Activated naive CD8-positive, alpha-beta T cell (primary cell): ENCODE measurements at regions not wholly inside any gene's neighbourhood (a gene's known extent, or its start where the extent isn't known, plus 50 kb on each side); places are given as distances from the start of the nearest gene placed in this dataset.

Source experiments
- H3K27ac Mint-ChIP-seq: one replicate; pipeline ENCODE4 v1.8.0; 2021; ENCODE audit warnings: mixed read lengths
- H3K27me3 Mint-ChIP-seq: one replicate; pipeline ENCODE4 v1.8.0; 2021; ENCODE audit warnings: mixed read lengths
- H3K36me3 Mint-ChIP-seq: one replicate; pipeline ENCODE4 v1.8.0; 2021; ENCODE audit warnings: mixed read lengths
- H3K4me1 Mint-ChIP-seq: one replicate; pipeline ENCODE4 v1.8.0; 2021; ENCODE audit warnings: low read depth, mixed read lengths
- H3K4me3 Mint-ChIP-seq: one replicate; pipeline ENCODE4 v1.8.0; 2021; ENCODE audit warnings: mild to moderate bottlenecking, mixed read lengths
- H3K9me3 Mint-ChIP-seq: one replicate; pipeline ENCODE4 v1.8.0; 2021; ENCODE audit warnings: low read depth, mixed read lengths

DNA sequence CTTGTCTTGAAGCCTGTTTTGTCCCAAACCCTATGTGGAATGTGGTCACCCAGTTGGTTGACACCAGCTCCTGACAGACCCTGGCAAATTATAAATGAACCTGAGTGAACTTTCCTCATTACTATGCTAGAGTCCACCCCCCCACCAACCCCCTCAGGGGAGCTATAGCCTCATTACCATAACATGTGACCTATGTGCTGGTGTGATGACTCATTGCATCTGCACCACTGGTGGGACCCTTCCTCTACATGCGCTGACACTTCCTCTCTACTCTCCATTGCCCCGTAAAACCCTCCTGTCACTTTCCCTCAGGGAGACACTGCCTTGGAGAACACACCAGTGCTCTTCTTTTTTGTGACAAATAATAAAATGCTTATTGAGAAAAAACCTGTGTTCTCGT, 105.0 kb upstream of the SESN3 start:
- Mint-ChIP-seq H3K36me3 (no peaks in the 10 kb centered on the region), H3K9me3 (no peaks in the 10 kb centered on the region), H3K4me1 (peaks cover 10% of the 10 kb centered on the region), H3K4me3 (no peak overlapping the region), H3K27ac (no peak overlapping the region), H3K27me3 (no peaks in the 10 kb centered on the region)

DNA sequence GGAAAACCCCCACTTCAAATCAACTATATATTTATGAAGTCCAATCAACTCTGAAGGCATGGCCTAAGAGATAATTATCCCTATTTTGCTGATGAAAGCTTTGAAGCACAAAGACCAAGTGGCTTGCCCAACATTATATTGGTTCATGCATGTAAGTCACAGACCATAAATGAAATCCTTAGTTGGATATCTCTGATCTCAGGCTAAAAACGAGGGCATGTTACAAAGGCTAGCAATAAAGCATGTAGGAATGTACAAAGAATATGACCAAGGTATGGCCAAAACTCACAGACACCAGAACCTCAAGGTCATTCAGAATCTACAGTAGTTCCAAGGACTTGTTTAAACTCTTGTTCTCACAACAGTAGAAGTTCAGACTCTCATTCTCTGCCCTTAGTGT, 100.2 kb upstream of the SESN3 start:
- Mint-ChIP-seq H3K36me3 (no peaks in the 10 kb centered on the region), H3K27ac (no peak overlapping the region), H3K4me3 (no peak overlapping the region), H3K4me1 (peaks cover 15% of the 10 kb centered on the region), H3K27me3 (no peaks in the 10 kb centered on the region), H3K9me3 (no peaks in the 10 kb centered on the region)

DNA sequence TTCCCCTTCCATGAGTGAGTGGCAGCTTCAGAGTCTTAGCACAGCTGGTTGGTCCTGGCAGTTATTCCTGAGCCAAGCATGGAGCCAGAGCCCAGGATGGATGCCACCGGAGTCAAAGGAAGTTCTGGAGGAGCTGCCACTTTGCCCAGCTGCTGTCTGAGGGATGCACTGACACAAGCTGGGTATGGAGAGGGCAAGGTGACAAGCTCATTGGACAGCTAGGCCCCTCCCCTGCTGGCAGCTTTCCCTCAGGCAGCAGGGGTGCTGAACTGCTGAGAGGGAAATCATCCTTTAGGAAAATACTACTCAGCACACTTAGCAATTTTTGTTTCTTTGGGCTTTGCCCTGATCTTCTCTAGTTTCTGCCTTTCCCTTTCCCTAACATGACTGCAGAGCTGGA, 99.3 kb upstream of the SESN3 start:
- H3K9me3 Mint-ChIP-seq: no peaks in the 10 kb centered on the region
- H3K27me3 Mint-ChIP-seq: no peaks in the 10 kb centered on the region
- no peak overlapping the region for H3K27ac Mint-ChIP-seq
- no peaks in the 10 kb centered on the region for H3K36me3 Mint-ChIP-seq
- H3K4me3 Mint-ChIP-seq: no peak overlapping the region
- H3K4me1 Mint-ChIP-seq: peaks cover 14% of the 10 kb centered on the region

DNA sequence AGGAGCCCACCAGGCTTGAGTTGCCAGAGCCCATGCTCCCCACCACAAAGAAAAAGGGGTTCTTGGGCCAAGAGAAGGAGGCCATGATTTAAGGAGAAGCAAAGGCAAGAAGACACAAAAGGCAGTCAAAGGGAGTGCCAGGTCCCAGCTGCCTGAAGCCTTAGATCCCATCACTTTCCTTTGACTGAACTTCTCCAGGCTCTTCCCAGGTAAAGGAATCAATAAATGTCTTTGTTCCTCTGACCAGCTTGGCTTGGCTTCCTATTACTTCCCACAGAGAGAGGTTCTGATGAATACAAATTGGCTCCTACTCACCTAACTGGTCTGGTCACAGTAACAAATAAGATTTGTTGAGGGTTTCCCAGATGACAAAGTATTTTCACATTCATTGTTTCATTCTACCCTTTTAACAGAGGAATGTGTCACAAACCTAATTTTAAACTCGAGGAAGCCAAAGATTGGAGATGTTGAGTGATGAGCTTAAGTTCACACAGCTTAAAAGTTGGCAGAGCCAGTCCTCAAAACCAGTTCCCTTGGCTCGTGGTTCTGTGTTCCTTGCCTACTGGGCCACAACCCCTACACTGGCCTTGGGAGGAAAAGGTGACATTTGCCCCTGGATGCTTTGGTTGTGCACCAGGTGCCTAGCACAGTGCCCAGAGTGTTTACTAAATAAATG, 96.4 kb upstream of the SESN3 start:
- Mint-ChIP-seq H3K4me1 (peaks cover 14% of the 10 kb centered on the region), H3K4me3 (no peak overlapping the region), H3K27ac (no peak overlapping the region), H3K27me3 (peaks cover 3% of the 10 kb centered on the region), H3K36me3 (no peaks in the 10 kb centered on the region), H3K9me3 (no peaks in the 10 kb centered on the region)

DNA sequence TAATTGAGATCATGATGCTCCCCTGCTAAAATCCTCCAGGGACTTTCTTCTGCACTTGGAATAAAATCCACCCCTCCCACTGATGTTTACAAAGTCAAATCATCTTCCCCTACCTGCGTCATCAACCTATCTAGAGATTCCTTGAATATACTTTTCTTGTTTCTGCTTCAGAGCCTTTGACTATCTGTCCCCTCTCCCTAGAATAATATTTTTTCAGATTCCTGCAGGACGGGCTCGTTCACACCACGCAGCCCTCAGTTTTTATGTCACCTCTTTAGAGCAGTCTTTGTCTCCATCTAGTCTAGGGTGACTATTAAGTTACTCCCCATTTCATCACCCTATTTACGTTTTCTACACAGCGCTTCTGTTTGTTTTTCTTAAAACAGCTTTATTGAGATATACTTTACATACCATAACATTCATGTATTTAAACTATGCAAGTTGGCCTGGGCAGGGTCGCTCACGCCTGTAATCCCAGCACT, 94.8 kb upstream of the SESN3 start:
- Mint-ChIP-seq H3K9me3 (no peaks in the 10 kb centered on the region), H3K4me3 (no peak overlapping the region), H3K27me3 (peaks cover 3% of the 10 kb centered on the region), H3K27ac (no peak overlapping the region), H3K4me1 (peaks cover 13% of the 10 kb centered on the region), H3K36me3 (no peaks in the 10 kb centered on the region)

DNA sequence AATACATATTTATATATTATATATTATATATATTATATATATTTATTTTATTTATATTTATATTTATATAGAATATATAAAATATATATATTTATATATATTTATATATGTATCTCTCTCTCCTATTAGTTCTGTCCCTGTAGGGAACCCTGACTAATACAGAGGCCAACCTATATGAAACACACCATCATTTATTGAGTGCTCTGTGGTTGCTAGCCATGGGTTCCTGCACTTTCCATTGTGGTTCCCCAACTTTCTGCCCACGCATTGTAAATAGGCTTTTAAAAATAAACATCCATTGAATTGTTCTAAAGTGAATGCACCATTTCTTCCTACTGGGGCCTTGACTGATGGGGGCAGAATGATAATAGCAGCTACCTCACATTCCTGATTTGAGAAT, 93.8 kb upstream of the SESN3 start:
- no peak overlapping the region for H3K27ac Mint-ChIP-seq
- no peaks in the 10 kb centered on the region for H3K9me3 Mint-ChIP-seq
- no peaks in the 10 kb centered on the region for H3K36me3 Mint-ChIP-seq
- no peak overlapping the region for H3K4me3 Mint-ChIP-seq
- H3K27me3 Mint-ChIP-seq: peaks cover 3% of the 10 kb centered on the region
- H3K4me1 Mint-ChIP-seq: peaks cover 10% of the 10 kb centered on the region

DNA sequence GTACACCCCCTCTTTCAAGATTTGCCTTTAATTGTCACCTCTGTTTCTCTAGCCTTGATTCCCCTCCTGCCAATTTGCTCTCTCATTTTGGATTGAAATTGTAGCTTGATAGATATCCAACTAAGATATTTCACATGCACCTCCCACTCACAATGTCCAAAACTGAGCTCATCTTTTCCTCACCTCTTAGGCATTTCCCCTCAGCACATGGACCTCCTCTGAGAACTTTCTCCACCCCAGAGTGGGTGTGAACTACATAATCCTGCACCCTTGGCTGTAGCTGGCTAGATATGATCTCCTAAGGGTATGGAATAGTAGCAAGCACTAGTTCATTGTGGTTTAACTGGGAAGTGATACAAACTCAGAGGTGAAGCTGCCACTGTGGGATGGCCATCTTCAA, 91.5 kb upstream of the SESN3 start:
- no peak overlapping the region for H3K27ac Mint-ChIP-seq

DNA sequence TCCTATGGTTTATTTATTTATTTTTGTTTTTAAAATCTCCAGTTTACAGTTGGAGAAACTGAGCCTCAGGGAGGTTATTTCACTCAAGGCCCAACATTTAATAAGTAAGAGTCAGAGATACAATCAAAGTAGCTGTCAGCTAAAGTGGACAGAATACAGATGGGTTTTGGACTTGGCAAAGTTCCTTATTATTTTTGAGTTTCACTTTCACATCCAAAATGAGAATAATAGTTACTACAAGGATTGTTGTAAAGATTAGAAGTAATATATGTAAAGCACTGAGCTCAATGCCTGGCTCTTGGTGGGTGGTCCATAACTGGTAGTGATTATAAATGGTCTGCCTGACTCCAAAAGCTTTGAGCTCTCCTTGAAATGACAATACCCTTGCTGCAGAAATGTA, 87.5 kb upstream of the SESN3 start:
- H3K36me3 Mint-ChIP-seq: no peaks in the 10 kb centered on the region
- no peaks in the 10 kb centered on the region for H3K9me3 Mint-ChIP-seq
- no peak overlapping the region for H3K4me3 Mint-ChIP-seq
- H3K27me3 Mint-ChIP-seq: peaks cover 3% of the 10 kb centered on the region
- H3K4me1 Mint-ChIP-seq: peaks cover 2% of the 10 kb centered on the region
- H3K27ac Mint-ChIP-seq: no peak overlapping the region

More for the DNA sequence above, 91.5 kb upstream of the SESN3 start:
- Mint-ChIP-seq H3K36me3 (no peaks in the 10 kb centered on the region), H3K27me3 (peaks cover 3% of the 10 kb centered on the region), H3K9me3 (no peaks in the 10 kb centered on the region), H3K4me1 (peaks cover 2% of the 10 kb centered on the region), H3K4me3 (no peak overlapping the region)

DNA sequence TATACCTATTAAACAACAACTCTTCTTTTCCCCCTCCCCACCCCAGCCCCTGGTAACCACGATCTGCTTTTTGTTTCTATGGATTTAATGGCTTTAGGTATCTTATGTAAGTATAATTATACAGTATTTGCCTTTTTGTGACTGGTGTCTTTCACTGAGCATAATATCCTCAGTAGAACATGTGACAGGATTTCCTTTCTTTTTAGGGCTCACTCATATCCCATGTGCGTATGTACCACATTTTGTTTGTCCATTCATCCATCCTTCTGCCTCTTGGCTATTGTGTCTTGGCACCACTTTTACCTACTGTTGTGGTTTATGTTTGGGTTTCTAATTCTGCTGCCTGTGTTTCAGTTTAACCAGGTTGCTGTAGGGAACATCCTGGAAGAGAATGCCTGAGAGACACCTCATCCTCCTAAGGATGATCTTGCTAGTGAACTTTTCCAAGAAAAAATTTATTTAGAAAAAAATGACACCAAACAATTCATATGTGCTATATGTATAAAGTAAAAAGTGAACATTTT, 77.6 kb upstream of the SESN3 start:
- H3K27me3 Mint-ChIP-seq: no peaks in the 10 kb centered on the region
- no peak overlapping the region for H3K4me3 Mint-ChIP-seq
- no peaks in the 10 kb centered on the region for H3K9me3 Mint-ChIP-seq
- no peak overlapping the region for H3K27ac Mint-ChIP-seq
- no peaks in the 10 kb centered on the region for H3K36me3 Mint-ChIP-seq
- H3K4me1 Mint-ChIP-seq: peaks cover 15% of the 10 kb centered on the region

DNA sequence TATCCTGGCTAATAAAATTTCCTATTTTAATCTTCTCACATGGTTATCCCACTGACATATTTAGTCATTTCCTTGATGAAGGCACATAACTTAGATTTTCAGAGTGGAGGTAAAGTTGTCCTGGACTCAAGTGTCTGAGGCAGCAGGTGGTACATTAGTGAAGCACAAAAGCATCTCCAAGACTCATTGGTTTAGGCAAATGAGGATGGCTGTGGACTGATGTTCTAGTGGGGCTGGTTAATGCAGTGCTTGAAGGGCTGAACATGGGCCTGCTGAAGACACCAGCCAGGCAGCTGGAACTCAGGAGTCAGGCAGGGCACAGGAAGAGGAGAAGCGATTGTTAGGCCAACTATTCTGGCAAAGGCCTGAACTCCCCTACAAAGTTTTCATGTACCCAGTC, 76.3 kb upstream of the SESN3 start:
- no peak overlapping the region for H3K27ac Mint-ChIP-seq
- H3K27me3 Mint-ChIP-seq: no peaks in the 10 kb centered on the region
- no peaks in the 10 kb centered on the region for H3K36me3 Mint-ChIP-seq
- no peak overlapping the region for H3K4me3 Mint-ChIP-seq
- no peaks in the 10 kb centered on the region for H3K9me3 Mint-ChIP-seq
- H3K4me1 Mint-ChIP-seq: peaks cover 15% of the 10 kb centered on the region

DNA sequence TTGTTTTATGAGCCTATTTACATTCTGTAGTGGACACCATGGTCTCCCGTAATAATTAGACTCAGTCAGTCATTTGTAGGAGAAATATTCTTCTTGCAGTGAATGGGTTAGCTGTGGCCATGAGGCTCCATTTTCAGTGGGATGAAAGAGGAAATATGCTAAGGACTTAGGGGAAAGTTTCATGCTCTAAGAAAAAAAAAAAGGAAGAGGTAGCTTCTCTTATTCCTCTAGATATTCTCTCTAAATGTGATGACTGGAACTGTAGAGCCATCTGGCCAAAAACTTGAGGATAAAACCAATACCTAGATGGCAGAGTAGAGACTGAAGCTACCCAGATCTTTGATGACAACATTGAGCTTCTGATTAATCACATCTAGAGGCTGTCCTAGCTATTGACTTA, 75.8 kb upstream of the SESN3 start:
- H3K27me3 Mint-ChIP-seq: no peaks in the 10 kb centered on the region
- no peaks in the 10 kb centered on the region for H3K9me3 Mint-ChIP-seq
- no peak overlapping the region for H3K4me3 Mint-ChIP-seq
- H3K36me3 Mint-ChIP-seq: no peaks in the 10 kb centered on the region
- peaks cover 15% of the 10 kb centered on the region for H3K4me1 Mint-ChIP-seq
- no peak overlapping the region for H3K27ac Mint-ChIP-seq

DNA sequence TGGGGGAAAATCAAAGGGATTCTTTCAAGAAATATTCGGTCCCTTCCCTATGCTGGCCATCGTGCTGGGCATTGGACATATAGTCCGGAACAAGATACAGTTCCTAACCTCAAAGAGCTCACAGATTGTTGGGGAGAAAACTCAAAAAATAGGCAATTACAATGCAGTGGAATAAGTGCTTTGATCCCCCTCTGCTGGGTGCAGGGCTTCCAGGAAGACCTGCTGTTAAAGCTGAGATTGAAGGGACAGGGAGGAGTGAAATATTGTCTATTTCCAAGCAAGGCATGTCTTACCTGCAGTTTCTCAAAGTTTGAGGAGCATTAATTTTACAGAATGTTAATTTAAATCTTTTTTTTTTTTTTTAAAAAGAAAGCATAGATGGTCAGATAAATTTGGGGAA, 75.1 kb upstream of the SESN3 start:
- no peaks in the 10 kb centered on the region for H3K27me3 Mint-ChIP-seq
- no peaks in the 10 kb centered on the region for H3K9me3 Mint-ChIP-seq
- H3K4me1 Mint-ChIP-seq: peaks cover 15% of the 10 kb centered on the region
- H3K36me3 Mint-ChIP-seq: no peaks in the 10 kb centered on the region
- no peak overlapping the region for H3K27ac Mint-ChIP-seq
- no peak overlapping the region for H3K4me3 Mint-ChIP-seq

DNA sequence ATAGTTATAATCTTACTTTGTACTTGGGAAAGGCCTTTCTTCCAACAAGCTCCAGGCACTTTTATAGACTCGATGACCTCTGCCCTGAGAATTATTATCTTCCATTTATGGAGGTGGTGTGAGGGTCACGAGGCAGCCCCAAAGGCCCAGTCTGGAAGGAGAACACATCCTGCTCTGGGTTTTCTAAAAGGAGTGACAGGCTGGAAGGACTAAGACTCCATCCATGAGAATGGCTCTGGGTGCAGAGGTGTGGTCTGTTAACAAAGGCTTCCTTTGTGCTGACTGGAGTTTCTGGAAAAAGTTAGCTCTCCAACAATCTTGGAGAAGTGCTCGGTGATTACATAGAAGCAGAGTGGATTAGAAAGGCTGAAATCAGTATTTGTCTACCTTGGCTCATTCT, 74.7 kb upstream of the SESN3 start:
- Mint-ChIP-seq H3K27ac (no peak overlapping the region), H3K4me1 (peaks cover 15% of the 10 kb centered on the region), H3K36me3 (no peaks in the 10 kb centered on the region), H3K9me3 (no peaks in the 10 kb centered on the region), H3K4me3 (no peak overlapping the region), H3K27me3 (no peaks in the 10 kb centered on the region)

DNA sequence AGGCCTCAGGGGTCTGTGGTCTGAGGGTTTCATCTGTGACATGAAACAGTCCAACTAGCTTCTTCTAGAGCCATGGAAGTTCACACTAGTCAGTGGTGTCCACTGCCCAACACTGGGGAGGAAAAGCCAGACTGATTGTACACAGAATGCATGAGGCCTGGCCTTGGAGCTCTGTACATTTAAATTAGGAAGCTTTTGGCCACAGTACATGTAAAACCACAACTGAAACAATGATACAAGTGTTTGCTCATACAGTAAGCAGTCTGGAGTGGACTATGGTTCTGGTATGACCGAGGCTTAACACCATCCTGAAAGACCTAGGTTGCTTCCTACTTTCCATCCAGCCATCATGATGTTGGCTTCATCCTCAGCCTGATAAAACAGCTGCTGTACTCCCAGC, 73.8 kb upstream of the SESN3 start:
- no peaks in the 10 kb centered on the region for H3K9me3 Mint-ChIP-seq

DNA sequence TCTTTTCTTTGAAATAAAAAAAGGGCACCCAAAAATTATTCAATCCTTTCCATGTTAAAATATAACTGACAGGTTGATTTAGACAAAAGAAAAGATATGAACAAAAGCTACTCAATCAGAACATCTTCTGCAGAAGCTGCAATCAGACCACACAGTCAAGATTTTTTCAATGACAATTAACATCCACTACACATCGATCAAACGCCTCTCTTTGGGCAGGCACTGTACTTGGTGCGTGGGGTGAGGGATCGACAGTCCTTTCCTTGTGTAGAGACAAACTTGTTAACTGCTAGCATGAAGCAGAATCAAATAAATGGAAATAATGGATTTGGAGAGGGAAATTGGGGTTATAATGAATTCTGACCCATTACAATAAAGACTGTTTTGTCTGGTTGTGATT, 71.2 kb upstream of the SESN3 start:
- Mint-ChIP-seq H3K9me3 (no peaks in the 10 kb centered on the region), H3K4me1 (peaks cover 21% of the 10 kb centered on the region), H3K4me3 (no peak overlapping the region), H3K27me3 (no peaks in the 10 kb centered on the region), H3K36me3 (no peaks in the 10 kb centered on the region), H3K27ac (no peak overlapping the region)

More for the DNA sequence above, 73.8 kb upstream of the SESN3 start:
- Mint-ChIP-seq H3K36me3 (no peaks in the 10 kb centered on the region), H3K27ac (no peak overlapping the region), H3K4me3 (no peak overlapping the region), H3K4me1 (peaks cover 15% of the 10 kb centered on the region), H3K27me3 (no peaks in the 10 kb centered on the region)

DNA sequence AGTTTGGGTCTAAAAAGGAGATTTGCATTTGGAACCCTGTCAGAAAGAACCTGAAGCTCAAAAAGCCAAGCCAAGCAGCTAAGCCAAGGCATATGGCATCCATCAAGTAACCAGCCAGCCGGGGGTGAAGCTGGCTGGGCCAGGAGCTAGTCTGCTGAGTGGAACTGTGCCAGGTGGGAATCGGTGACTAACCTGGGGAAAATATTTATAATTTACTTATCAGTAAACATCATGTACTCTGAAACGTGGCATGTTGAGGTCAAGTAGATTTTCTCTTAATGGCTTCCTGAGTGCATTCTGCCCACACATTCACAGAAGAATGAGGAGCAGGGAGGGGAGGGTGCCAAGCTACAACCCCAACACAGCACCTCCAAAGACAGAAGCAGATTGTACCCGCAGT, 70.5 kb upstream of the SESN3 start:
- Mint-ChIP-seq H3K4me1 (peaks cover 21% of the 10 kb centered on the region), H3K27me3 (no peaks in the 10 kb centered on the region), H3K9me3 (no peaks in the 10 kb centered on the region), H3K4me3 (no peak overlapping the region), H3K36me3 (no peaks in the 10 kb centered on the region), H3K27ac (no peak overlapping the region)
